ENCODE measurements at regions not wholly inside any gene's neighbourhood (a gene's known extent, or its start where the extent isn't known, plus 50 kb on each side); places are given as distances from the start of the nearest gene placed in this dataset.

GRCh38 chr12:58106195-58106594 is 164.8 kb downstream of the ATP23 start:
- Histone ChIP-seq H4K20me1 (ENCODE audit: insufficient read depth, low read length) (no peaks in the 10 kb centered on the region), H3K27ac (ENCODE audit: low read depth in 1 of 2, low read length in 2 of 2) (no peak overlapping the region), H3K4me2 (replicated peaks; ENCODE audit: extremely low read depth, low read length, poor library complexity, severe bottlenecking) (no peak overlapping the region), H3K79me2 (ENCODE audit: insufficient read depth, low read length) (no peaks in the 10 kb centered on the region), H3K4me3 (replicated peaks in 1 of 3; ENCODE audit: low read depth in 2 of 3, low read length in 3 of 3) (no peak overlapping the region), H3K4me1 (ENCODE audit: control insufficient read depth in 1 of 2, insufficient read depth in 2 of 2, low read length in 2 of 2) (no peaks in the 10 kb centered on the region), H3K27me3 (ENCODE audit: control insufficient read depth in 2 of 2, insufficient read depth in 2 of 2, low read length in 2 of 2) (no peaks in the 10 kb centered on the region), H3K9me3 (replicated peaks in 1 of 2; ENCODE audit: control insufficient read depth in 1 of 2, insufficient read depth in 1 of 2, low read length in 2 of 2) (peaks cover 0 to 5% of the 10 kb centered on the region in 2 donors), H2AFZ (ENCODE audit: insufficient read depth, low read depth, low read length, poor library complexity, severe bottlenecking) (no peak overlapping the region), H3K9ac (ENCODE audit: insufficient read depth, low read length, poor library complexity, severe bottlenecking) (no peak overlapping the region), H3K36me3 (replicated peaks in 1 of 2; ENCODE audit: control insufficient read depth in 1 of 2, insufficient read depth in 2 of 2, low read length in 2 of 2) (no peaks in the 10 kb centered on the region)
- no peak overlapping the region for H3K4me3 Mint-ChIP-seq
- no peak for TF ChIP-seq CTCF (IDR thresholded peaks at IDR 0.05)
- WGBS (ENCODE audit: insufficient coverage), result 100% methylated on average over 1 of the region's 3 CpGs
- no peaks in the 10 kb centered on the region for H3K27me3 Mint-ChIP-seq (ENCODE audit: low read depth in 3 of 3)
- H3K27ac Mint-ChIP-seq, result no peak overlapping the region
- no peak for DNase-seq
- peaks cover 0 to 7% (median 4%) of the 10 kb centered on the region in 7 donors for H3K9me3 Mint-ChIP-seq
- no peaks in the 10 kb centered on the region for H3K36me3 Mint-ChIP-seq
- no peaks in the 10 kb centered on the region for H3K4me1 Mint-ChIP-seq
- intact Hi-C loops (cut with micrococcal nuclease), result no loop called here

- H3K79me2 ChIP-seq (ENCODE audit: insufficient read depth, low read length), result no peaks in the 10 kb centered on the region
- no peak overlapping the region for H3K4me2 ChIP-seq (replicated peaks; ENCODE audit: extremely low read depth, low read length, poor library complexity, severe bottlenecking)
- WGBS (ENCODE audit: insufficient coverage), result 100% methylated on average over 1 of the region's 3 CpGs
- H3K36me3 ChIP-seq (replicated peaks in 1 of 2; ENCODE audit: control insufficient read depth in 1 of 2, insufficient read depth in 2 of 2, low read length in 2 of 2), result no peaks in the 10 kb centered on the region
- no peak overlapping the region for H3K4me3 ChIP-seq (replicated peaks in 1 of 3; ENCODE audit: low read depth in 2 of 3, low read length in 3 of 3)
- H3K4me1 Mint-ChIP-seq, result no peaks in the 10 kb centered on the region
- H3K36me3 Mint-ChIP-seq, result no peaks in the 10 kb centered on the region
- H3K27me3 ChIP-seq (ENCODE audit: control insufficient read depth in 2 of 2, insufficient read depth in 2 of 2, low read length in 2 of 2), result no peaks in the 10 kb centered on the region
- no peak overlapping the region for H3K27ac Mint-ChIP-seq
- H3K9ac ChIP-seq (ENCODE audit: insufficient read depth, low read length, poor library complexity, severe bottlenecking), result no peak overlapping the region
- no peak for TF ChIP-seq CTCF (IDR thresholded peaks at IDR 0.05)
- H3K9me3 ChIP-seq (replicated peaks in 1 of 2; ENCODE audit: control insufficient read depth in 1 of 2, insufficient read depth in 1 of 2, low read length in 2 of 2), result peaks cover 0 to 8% of the 10 kb centered on the region in 2 donors
- no peak overlapping the region for H2AFZ ChIP-seq (ENCODE audit: insufficient read depth, low read depth, low read length, poor library complexity, severe bottlenecking)
- no peaks in the 10 kb centered on the region for H4K20me1 ChIP-seq (ENCODE audit: insufficient read depth, low read length)
- H3K4me3 Mint-ChIP-seq, result no peak overlapping the region
- H3K9me3 Mint-ChIP-seq, result peaks cover 5 to 12% (median 9%) of the 10 kb centered on the region in 7 donors
- no peaks in the 10 kb centered on the region for H3K4me1 ChIP-seq (ENCODE audit: control insufficient read depth in 1 of 2, insufficient read depth in 2 of 2, low read length in 2 of 2)
- peaks cover 0 to 2% (median 2%) of the 10 kb centered on the region in 3 donors for H3K27me3 Mint-ChIP-seq (ENCODE audit: low read depth in 3 of 3)
- DNase-seq, result no peak
- intact Hi-C loops (cut with micrococcal nuclease), result no loop called here
- no peak overlapping the region for H3K27ac ChIP-seq (ENCODE audit: low read depth in 1 of 2, low read length in 2 of 2)
These were observed 175.8 kb downstream of the ATP23 start for GRCh38 chr12:58117201-58117600.

All from CD14-positive monocyte (primary cell).